Pulmonary artery endothelial cell (primary cell): ENCODE measurements at regions not wholly inside any gene's neighbourhood (a gene's known extent, or its start where the extent isn't known, plus 50 kb on each side); places are given as distances from the start of the nearest gene placed in this dataset.

Experiments
- DNase-seq: peaks from one replicate; pipeline ENCODE4 v3.0.0-alpha.2; 2011; ENCODE audit warnings: low read depth, low spot score

DNA sequence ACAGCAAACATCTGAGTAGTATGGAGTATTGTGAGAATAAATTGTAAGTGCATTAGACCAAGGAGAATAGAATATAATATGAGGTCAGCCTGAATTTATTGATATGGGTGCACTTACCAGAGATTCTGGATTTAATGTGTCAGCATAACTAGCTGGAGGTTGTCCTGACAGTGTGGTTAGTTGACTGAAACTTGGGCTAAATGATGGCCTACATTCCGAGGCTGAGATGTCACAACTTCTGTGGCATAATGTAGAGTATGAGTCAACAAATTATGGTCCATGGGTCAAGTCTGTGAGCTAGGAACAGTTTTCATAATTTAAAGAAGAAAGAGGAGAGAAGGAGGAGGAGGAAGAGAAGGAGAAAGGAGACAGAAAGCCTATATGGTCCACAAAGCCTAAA lies 127.6 kb downstream of the QPCT start:
- DNase-seq = no peak

DNA sequence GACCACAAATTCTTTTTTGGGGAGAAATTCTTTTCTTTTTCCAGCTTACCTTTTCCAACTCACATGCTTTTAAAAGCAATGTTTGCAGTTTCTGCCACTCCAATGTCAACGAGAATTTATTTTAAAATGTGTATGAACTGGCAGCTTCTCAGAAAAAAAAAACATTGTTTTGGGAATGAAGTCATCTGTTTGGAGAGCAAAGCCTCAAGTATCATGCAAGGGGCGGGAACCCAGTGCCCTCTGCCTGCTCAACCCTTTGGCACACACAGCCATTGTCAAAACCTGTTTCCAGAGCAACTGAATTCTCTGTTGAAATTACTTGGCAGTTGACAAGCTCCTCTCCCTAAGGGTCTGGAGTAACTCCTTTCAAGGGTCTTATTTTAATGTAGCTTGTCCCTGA lies 128.5 kb downstream of the QPCT start:
- DNase-seq = peak; percentile 51

DNA sequence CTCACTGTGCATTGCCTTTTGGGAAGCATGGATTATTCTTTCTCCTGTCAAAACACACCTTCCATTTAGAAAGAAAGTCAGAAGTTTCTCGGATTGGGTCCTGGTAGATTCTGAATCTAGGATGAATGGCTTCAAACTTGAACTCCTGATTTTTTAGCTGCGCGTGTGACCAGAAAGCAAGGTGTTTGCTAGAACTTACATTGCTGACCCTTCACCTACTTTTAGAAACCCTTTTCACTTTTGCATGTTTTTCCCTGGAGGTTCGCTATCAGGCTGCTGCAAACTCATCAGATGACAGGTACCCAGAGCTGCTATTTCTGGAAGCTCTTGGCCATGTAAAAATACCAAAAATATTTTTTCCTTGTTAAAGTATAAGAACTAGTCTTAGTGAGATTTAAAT lies 132.0 kb downstream of the QPCT start:
- DNase-seq = no peak

DNA sequence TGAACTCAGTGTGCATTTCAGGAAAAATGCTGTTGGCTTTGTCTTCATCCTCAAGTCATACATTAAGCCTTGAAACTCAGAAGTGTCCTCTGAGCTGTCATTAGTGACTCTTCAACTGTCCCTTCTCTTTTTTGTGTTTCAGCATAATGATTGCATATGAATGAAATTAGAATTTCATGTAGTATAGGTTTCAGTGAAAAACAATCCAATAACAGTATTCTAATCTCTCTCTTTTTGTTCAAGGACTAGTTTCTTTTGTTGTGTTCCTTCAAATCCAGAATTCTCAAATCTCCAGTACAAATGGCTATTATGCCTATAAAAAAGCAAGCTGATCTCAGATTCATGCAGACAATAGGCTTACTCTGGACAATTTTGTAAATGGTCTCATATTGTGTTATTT lies 133.5 kb downstream of the QPCT start:
- no peak for DNase-seq

DNA sequence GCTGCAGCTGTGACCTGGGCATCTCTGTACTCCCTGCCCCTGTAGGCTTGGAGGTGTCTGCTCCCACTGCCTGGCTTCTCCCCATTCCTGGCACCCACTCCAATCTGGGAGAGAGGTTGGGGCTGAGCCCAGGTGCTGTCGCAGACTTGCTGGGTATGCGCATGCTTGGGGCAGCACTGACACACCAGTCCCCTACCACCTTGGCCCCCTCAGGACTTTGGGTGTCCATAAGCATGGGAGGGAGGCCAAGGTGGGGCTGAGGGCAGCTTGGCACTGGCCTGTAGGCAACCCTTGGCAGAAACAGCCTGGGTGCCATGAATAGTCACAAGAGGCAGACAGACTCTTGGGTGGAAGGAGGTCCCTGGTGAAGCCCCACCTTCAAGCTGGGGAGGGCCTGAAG lies 136.8 kb downstream of the QPCT start:
- no peak for DNase-seq

DNA sequence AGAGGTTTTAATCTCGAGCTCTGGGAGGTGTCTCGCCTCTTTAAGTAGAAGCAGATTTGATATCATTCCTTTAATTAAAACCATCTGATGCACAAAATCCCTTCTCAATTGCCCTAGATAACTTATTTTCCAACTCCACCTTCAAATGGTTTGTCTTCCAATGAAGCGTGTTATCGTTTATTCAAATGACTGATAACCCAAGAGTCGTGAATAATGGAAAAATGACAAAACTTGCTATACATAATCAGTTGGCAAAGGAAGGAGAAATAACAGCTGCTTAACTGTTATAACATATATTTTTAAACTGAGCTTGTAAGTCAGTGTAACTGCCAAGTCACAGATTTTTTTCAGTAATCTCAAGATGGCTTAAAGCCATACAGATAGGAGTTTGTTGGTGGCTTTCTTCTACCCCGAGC lies 144.6 kb downstream of the QPCT start:
- no peak for DNase-seq

DNA sequence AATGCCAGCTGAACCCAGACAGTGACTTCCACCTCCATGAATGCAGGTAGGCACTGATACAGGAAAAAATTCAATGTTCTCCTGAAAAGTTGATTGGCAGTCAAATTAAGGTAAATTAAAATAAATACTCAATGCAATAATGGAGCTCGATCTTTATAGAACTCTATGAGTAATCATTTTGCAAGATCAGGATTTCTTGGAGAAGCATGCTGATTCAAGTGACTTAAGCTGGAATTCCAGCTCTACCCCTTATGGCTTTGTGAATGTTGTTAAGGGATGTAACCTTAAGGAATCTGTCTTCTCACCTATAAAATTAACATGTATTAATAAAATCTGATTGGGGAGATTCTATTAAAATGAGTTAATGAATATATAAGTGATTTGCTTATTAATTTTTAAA lies 145.1 kb downstream of the QPCT start:
- DNase-seq = no peak

DNA sequence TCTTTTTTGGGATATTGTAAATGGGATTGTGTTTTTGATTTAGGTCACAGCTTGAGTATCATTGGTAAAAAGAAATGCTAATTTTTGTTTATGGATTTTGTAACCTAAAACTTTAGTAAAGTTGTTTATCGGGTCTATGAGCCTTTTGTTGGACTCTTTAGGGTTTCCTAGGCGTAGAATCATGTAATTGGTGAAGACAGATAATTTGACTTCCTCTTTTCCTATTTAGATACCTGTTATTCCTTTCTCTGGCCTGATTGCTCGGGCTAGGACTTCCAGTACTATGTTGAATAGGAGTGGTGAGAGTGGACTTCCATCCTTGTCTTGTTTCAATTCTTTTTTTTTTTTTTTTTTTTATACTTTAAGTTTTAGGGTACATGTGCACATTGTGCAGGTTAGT lies 149.0 kb downstream of the QPCT start:
- no peak for DNase-seq

DNA sequence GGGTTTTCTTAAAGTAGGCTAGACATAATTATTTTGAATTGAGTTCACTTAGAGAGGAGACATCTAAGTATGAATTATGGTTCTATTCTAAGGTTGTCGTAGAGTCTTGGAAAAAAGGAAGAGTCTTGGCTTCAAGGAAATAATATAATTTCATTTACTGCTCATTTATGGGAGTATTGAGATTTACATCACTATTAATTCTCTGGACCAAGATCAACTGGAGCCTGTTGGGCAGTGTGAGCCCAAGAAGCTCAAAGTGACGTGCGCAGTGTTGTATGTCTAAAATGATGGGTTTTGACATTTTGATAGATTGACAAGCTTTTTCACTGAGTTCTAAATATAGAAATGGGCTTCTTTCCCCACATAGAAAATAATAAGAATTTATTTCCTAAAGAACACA lies 154.7 kb downstream of the QPCT start:
- no peak for DNase-seq

DNA sequence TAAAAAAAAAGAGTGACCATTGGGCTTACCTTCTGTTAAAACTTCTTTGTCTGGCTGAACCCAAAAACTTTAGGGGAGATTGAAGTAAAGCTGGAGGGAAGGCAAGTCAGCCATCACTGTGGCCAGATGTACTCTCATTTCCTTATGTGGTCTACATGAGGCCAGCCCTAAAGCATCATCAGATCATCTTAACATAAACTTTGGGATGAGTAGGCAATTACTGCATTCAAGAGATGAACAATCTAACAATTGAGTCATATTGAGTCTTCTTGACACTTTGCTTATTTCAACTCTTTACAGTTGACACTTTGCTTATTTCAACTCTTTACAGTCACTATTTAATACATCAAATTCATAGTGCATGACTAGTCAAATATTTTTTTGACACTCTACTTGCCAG lies 155.6 kb downstream of the QPCT start:
- no peak for DNase-seq

DNA sequence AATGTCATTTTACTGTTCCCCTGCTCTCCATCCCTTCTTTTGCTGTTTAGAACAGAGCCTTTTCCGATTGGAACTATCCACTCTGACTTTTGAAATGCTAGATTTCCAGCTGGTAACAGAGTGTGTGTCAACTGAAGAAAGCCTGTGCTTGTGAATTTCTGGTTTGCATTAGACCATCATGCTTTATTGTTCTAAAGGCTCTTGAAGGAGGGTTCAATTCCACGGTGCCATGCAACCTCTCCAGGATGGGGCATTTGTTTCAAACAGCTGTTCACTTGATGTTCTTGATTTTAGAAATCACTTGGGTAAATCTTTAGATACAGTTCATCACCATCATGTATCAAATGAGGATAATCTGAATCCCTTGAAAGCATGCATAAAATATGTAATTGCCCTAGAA lies 156.7 kb downstream of the QPCT start:
- DNase-seq = no peak

DNA sequence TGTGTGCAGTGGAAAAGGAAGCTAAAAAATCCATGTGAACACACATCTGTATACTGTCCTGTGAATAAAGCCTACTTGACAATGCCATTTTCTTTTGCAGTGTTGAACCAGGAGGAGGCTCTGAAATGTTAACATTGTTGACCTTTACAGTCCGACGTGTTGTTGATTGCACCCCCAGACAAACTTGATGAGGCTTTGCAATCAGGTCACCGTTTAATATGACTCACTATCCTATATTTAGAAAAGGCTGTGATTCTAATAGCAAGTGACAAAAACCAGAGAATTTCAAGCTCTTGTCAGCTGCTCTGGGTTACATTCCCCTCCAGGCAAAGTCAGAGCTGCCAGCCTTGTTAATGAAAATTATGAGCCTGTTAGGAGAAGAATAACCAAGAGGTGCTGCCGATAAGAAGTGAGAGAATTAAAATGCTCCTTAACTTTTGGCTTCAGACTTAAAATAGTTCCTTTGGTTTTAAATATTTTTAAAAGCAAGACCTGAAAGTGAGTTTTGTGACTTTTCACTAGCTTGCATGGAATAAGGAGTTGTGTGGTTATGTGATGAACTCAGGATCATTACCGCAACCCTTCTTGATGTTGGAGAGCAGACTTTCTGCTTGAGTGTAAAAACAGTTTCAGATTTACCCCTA lies 162.1 kb downstream of the QPCT start:
- no peak for DNase-seq

DNA sequence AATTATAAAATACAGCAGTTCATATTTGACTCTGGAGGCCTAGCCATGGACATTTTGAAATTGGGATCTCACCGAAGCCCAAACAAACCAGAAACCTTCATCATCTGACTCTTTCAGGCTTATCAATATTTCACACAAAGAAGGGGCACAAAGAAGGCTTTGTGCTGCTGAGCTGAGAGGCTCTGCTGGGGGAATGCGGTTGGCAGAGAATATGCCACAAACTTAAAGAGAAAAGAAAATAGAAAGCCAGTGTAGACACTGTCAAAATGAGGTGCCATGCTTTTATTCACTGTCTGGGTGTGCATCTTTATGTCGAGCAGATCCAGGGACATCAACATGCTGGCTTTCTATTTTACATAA lies 162.6 kb downstream of the QPCT start:
- DNase-seq = no peak

DNA sequence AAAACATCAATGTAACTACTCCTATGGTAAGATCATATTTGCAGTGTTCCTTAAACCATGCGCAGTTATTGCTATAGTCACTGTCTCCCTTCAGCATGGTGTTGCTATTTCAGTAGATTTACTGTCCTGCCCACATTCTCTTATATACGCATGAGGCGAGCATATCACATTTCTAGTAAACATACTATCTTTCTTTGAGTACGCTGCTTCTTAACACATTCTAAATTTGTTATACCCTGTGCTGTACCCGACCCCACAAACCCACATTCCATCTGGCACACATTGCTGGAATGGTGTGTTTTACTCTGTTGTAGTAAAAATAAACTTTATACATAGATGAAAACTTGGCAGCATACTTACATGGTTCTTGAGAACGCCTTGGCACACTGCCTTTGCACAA lies 163.3 kb downstream of the QPCT start:
- no peak for DNase-seq

DNA sequence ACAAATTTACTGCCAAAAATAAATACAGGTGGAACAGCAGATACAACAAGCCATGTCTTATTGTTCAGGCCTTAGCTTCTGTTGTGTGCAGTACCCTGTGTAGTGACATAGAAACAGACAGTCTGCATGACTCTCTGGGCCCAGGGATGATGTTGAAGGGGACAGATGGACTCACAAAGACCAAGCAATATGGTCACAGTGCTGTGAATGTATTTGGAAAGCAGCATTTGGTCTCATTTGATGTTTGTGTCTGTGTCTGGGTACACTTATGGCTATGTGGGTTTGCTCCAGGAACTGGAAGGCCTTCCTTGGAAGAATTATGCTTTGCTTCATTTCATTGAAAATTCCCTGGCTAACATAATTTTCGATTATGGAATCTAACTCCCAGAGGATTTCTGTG lies 158.5 kb downstream of the CDC42EP3 start:
- DNase-seq = no peak

DNA sequence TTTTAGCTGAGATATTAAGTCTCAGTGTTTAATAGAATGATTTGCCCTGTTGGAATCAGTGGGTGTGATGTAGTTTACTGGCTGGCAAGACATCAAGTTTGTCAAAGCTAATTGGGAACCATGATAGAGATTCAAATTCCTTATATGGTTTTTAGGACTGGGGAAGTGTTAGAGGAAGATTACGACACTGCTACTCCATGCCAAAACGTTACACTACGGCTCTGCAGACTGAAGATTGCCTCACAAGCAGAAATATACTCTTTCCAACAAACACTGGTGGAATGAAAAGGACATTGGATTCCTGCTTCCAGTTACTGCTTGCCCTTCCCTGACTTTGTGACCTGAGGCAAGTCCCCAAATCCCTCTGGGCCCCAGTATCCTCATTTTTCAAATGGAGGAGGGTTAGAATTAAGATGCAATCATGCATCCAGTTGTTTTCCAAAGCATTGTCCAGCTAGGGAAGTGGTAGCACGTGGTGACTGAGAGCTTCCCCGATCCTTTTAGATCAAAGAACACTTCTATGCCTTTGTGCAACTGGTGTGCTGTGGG lies 147.6 kb downstream of the CDC42EP3 start:
- DNase-seq = peak; percentile 11

DNA sequence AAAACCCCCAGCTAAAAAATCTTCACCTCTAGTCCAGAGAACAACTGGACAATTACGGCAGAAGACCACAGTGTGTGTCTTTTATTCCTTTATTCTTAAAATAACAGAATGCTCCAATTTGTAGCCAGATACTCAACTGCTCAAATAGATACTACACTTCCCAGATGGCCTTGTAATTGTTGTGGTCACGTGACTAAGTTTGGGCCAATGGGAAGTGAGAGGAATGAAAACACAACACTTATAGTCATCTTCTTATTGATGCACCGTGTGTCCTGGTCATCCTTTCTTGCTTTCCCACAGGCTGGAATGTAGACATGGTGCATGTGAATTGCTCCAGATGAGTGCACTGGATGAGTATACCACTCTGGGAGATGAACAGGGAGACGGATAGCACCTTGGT lies 145.1 kb downstream of the CDC42EP3 start:
- no peak for DNase-seq

DNA sequence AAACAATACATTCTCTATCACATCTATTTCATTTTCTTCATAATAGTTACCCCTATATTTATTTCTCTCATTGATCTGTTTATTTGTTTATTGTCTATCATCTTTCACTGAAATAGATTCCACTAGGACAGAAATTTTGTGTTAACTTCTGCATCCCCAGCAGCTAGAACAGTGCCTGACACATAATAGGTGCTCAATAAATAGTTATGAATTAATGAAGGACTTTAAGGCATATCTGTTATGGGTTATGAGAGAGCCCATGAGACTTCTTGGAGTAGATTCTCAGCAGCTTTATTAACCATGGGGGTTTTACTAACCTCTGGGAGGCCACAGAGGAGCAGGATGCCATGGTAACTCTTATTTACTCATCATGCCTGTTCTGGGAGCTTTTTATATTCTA lies 144.6 kb downstream of the CDC42EP3 start:
- no peak for DNase-seq

DNA sequence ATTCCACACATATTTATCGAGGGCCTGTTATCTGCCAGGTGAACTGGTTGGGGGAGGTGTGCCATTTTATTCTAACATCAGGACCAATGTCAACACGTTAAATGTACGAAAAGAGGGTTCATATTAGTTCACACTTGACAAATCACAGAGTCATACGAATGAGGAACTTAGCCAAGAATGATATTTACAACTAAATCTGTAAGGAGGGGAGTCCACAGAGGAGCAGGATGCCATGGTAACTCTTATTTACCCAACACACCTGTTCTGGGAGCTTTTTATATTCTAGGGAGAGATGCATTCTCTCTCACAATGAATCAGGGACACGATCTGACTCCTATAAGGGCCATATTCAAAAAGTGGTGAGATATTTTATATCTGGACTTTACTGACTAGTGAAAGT lies 144.1 kb downstream of the CDC42EP3 start:
- DNase-seq = no peak

DNA sequence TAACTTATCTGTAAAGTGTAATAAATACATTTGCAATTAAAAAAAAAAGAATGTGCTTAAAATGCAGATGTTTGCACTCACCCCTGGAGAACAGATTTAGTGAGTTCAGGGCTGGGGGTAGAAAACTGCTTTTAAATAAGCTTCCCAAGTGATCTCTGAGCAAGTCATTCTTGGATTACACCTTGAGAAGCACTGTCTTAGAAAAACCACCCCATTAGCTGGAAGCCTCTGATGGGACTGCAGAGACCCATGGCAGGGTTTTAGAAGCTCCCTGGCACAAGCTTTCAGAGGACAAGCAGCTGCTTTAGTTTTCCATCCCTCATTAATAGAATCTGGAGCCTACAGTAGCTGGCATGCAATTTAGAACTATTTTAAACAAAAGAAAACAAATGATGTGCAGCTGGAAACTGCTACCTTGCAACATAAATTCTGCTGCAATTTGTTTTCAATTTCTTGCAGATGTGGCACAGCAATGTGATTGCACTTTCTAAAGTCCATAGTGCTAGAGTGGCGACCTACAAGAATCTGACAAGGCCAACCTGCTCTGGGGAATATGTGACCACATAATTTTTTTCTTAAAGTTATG lies 141.5 kb downstream of the CDC42EP3 start:
- no peak for DNase-seq

DNA sequence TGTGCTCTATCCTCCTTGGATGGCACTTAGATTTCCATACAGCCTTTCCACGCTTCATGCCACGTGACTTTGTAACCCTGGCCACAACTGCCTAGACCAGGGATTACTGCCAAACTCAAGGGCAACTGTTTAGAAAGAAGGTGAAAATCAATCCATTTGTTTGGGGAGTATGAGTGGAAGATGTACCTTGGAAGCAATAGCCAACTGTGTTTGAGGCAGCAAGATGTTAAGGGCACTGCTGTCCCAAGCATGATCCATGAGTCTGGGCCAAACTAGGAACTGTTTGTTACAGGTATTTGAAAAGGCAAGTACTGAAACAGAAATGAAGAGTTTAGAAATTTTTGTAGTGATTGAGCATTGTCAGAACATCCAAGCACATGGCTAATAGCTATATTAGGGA lies 138.9 kb downstream of the CDC42EP3 start:
- no peak for DNase-seq

DNA sequence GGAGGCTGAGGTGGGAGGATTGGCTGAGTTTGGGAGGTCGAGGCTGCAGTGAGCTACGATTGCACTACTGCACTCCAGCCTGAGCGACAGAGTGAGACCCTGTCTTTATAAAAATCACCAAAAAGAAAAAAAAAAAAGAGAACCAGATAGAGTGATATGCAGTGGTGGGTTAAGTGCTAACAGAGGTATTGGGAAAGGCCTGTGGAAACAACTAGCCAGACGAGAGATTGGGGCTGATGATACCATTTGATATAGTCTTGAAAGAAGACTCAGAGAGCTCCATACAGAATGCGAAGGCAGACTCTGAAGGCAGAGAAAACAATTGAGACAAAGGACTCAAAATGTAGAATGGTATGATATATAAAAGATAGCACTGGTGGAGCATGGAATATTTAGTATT lies 134.1 kb downstream of the CDC42EP3 start:
- DNase-seq = no peak

DNA sequence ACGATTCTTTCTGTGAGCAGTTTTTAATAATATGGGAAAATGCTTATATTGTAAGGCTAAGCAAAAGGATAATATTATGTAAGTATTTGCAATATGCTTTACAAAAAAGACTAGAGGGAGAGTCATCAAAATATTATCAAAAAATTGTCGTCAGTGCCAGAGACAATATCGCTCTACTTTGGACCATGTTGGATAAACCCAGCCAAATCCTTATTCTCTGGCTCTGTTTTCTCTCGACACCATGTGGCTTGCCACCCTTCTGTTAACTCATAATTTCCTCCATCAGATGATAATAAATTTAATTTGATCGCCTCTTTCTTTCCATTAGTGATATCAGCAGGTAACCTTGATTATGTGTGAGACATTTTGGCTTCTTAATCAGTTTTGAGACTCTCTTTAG lies 129.9 kb downstream of the CDC42EP3 start:
- no peak for DNase-seq
